ENCODE measurements at regions not wholly inside any gene's neighbourhood (a gene's known extent, or its start where the extent isn't known, plus 50 kb on each side); places are given as distances from the start of the nearest gene placed in this dataset.
A peak's percentile ranks its signal among the peaks of the same experiment; 100 is the strongest.

GRCh38 chr14:71692496-71692895 is 239.7 kb upstream of the RGS6 start:
- no peak for DNase-seq

DNA sequence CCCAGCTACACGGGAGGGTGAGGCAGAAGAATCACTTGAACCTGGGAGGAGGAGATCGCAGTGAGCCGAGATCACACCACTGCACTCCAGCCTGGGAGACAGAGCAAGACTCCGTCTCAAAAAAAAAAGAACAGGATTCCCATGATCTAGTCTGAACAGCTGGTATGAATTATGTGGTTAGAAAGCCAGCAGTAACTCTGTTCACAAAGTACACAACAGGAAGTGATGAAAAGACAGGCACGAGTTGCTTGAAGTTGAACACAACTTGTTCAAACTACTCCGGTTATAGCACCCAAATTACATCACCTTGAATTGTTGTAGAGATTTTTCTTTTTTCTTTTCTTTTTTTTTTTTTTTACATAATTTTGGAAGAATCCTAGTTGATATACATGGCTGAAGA is 238.8 kb upstream of the RGS6 start:
- no peak for DNase-seq

GRCh38 chr14:71694591-71695530 is 237.4 kb upstream of the RGS6 start:
- DNase-seq = no peak

- no peak for DNase-seq
These were observed 236.4 kb upstream of the RGS6 start for GRCh38 chr14:71695611-71696350.

DNA sequence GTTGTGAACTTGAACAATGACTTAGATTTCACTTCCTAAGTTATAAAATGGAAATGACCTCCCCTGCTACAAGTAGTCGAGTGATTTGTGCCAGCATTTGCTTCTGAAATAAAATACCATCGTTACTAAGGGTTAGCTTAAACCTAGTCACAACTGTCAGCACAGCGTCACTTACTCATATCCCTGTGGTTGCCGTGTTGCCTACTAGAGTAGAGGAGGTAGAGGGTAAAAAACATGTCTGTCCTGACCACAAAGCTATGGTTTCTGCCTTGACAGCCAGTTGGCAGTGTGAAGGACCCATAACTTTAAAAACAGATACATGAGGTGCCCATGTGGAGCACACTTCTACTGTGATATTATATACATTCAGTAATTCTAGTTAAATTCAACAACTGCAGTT is 234.2 kb upstream of the RGS6 start:
- DNase-seq = no peak

DNA sequence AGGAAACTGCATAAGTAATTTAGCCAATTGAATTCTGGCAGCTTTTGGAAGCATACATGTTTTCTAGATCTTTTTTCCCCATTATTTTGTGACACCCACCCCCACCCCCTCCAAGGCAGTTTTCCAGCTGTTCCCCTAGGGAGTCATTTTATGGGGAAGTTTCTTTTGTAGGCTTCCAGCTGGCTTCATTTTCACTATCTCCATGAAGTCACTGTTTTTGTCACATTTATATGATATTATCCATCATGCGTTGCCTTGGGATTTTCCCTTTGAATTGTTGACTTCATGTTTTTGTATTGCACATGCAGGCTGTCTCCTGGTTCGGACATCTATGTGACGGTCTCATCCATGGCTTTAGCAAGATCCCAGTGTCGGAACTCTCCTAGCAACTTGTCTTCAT is 233.6 kb upstream of the RGS6 start:
- DNase-seq = no peak

DNA sequence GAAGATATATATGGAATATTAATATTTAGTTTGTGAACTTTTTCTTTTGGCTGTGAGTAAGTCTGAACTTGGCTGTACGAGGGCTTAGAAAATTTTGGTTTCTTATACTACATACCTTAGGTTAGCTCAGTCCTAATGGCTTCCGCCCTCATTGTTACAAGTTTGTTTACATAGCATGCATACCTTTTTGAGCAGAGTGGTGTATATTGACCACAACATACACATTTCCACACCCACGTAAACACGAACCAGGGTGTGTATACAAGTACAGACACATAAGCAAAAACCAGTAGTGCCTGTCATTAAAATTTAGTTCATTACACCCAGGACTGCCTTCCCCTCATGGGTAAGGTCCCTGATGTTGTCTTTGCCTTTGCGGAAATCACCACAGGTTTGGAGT is 230.2 kb upstream of the RGS6 start:
- DNase-seq = no peak

DNA sequence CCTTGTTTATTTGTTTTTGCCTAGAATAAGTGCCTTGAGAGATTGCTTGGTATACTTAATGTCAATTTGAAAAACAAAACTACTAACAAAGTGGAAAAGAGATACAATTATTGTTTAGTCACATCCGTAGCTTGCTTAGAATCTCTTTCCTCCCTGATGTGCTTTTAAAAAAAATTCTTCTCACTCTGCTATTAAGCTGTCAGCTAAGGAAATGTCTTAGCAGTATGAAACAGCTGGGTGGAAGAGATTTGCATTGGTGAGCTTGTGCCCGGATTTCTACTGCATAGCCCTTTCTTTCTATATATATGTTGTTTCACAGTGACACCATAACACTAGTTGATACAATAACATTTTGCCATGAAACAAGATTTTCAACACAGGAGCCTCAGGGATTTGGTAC is 229.4 kb upstream of the RGS6 start:
- no peak for DNase-seq

DNA sequence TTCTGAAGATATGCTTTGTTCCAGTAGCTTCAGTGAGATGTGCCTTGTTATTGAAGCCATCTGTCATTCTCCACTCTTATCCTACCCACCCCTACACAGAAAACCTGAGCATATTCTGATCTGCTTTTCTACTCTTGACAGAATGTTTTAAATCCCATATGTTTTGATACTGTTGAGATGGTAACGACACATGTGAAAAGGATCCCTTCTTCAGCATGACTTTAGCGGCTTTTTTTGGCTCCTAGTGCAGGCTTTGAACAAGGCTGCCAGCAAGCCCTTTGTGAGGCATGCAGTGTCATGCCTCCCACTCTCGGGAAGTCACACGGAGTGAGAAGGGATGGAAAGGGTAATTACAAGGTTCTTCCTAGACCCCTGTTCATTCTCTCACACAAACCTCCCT is 228.8 kb upstream of the RGS6 start:
- no peak for DNase-seq

DNA sequence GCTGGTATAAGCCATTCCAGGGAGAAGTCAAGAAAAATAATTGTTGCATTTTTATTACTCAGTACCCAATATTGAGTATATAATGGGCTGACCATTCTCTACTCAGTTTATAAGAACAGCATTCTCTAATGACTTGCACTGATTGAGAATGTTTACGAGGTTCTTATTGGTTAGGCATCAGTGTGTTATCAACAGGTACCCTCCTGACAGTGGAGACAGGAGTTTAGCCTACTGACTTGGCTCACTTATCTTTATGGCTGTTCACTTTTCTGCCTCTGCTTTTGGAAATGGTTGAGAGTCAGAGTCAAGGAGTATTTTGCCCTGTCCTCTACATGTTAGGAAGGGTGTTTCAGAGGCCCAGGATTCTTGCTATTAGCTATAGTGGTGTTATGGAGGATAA is 228.0 kb upstream of the RGS6 start:
- no peak for DNase-seq

- DNase-seq = no peak
These were observed 226.8 kb upstream of the RGS6 start for GRCh38 chr14:71705460-71705859.

DNA sequence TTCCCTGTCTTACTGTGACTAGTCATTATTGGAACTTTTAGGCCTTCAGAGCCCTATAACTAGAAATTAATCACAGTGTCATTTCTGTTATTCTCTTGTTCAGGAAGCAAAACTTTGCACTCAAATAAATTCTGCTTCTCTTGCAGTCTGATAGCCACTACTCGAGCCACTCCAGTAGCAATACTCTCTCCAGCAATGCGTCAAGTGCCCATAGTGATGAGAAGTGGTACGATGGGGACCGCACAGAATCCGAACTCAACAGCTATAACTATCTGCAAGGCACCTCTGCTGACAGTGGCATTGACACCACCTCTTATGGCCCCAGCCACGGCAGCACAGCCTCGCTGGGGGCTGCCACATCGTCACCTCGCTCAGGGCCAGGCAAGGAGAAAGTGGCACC is 223.2 kb upstream of the RGS6 start:
- DNase-seq = no peak

DNA sequence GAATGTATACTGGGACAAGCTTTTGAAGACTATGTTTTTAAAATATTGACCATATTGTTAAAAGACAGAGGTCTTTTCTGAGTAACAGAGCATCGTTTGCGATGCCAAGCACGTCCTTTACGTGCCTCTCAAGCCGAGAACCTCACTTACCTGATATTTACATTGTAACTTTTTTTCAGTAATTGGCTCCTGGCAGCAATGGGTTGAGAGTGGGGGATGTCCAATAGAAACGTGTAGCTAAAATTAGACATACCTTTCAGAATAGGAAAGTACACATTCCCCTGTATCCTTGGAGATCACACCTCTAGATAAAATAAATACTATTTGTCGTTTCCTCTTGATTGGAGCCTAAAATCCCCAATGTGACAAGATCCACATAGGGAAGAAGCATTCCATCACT is 222.2 kb upstream of the RGS6 start:
- DNase-seq = no peak

GRCh38 chr14:71711125-71711524 is 221.1 kb upstream of the RGS6 start:
- no peak for DNase-seq

DNA sequence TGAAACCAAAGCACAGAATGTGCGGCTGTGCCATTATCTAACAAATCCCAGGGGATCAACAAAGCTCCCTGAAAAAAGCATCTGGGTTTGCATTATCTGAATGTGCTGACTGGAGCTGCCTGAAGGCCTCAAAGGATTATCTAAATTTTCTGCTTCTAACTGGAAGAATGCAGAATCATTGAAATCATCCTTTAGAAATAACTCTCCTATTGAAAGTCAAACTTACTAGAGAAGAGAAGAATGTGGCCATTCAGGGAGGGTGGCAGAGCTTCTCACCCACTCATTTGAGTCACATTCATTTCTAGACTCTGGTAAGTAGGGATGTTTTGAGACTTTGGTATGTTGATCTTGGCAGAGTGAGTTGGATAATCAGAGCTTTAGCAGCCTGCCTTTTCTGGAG is 220.6 kb upstream of the RGS6 start:
- no peak for DNase-seq

GRCh38 chr14:71712478-71712877 is 219.8 kb upstream of the RGS6 start:
- no peak for DNase-seq

GRCh38 chr14:71713016-71713415 is 219.2 kb upstream of the RGS6 start:
- DNase-seq = no peak

DNA sequence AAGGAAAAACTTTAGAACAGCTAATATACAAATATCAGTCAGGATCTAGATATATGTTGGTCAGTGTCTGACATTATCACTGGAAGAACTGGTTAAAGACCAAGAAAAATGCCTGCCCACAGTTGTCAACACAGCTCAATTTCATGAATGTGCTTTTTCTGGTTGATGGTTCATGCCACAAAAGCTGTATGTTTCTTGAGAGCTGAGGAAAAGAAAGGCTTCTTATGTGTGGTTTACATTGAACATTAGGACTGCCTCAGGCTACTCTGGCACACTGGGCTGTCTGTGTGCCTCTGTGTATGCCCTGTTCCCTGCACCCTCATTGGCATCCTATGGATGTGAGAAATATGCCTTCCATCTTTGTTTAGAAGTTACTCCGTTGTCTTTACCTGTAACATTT is 218.8 kb upstream of the RGS6 start:
- DNase-seq = no peak

DNA sequence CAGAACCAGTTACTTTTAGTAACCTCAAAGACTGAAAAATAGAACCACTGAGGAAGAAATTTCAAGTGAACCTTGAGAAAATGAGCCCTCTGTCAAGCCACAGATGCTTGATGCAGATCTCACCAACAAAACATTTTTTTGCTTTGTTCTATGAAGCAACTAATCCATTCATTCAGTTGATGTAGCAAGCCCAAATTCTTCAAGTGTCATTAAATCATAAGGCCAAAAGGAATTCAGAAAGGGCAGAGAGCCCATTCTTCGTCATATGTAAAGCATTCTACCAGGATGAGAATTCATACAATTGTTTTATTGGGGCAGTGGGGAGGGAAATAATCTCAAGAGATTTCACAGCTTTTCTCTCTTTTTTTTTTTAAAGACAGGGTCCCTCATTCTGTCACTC is 218.0 kb upstream of the RGS6 start:
- DNase-seq = no peak

DNA sequence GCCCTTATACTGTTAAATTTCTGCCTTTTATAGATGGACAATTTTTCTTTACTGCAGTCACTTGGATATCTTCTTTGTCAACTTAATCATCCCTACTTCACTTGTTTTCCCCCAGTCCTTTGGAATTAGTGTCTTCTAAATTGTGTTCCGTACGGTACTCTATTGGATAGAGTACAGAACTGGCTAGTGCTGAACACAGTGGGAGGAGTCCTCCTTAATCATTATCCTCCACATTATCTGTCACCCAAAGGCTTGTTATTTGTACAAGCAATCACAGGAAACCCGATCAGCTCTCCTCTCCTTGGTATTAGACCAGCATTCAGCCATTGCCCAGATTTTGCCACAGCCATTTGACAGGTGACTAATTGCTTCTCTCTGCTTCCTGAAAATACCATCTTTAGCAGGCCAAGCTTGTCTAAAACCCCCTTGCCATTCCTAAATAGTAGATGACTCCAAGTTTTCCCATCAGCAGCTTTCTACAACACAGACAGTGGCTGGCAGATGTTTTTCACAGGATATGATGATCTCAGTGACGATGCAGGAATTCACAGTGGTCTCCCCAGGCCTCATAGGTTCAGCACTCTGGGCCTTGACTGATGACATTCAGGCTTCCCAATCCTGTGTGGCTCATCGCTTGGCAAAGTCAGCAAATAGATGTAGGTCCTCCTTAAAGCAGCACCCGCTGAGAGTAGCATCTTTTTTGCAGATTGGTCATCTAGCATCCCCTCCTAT is 216.0 kb upstream of the RGS6 start:
- DNase-seq = no peak

DNA sequence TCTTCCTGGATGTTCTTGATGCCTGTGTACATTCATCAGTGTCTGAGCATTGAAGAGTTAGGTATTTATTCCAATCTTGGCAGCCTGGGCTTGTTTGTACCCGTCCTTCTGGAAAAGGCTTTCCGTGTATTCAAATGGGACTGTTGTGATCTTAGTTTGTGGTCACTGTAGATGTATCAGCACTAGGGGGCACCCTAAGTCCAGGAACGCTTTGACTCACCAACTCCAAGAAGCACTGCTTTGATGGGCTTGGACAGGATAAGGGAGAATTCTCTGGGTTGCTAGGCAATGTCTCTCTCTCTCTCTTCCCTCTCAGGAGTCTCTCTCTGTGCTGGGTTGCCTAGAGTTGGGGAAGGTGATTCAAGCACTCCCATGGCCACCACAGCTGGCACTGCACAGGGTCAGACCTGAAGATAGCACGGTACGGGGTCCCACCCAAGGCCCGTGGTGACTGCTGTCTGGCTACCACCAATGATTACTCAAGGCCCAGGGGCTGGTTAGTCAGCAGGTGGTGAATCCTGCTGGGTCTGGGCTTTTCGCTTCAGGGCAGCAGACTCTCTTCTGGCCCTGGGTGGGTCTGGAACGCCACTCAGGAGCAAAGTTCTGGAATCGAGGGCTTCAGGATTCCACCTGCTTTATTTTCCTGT is 211.1 kb upstream of the RGS6 start:
- DNase-seq = peak; percentile 63 to 65

DNA sequence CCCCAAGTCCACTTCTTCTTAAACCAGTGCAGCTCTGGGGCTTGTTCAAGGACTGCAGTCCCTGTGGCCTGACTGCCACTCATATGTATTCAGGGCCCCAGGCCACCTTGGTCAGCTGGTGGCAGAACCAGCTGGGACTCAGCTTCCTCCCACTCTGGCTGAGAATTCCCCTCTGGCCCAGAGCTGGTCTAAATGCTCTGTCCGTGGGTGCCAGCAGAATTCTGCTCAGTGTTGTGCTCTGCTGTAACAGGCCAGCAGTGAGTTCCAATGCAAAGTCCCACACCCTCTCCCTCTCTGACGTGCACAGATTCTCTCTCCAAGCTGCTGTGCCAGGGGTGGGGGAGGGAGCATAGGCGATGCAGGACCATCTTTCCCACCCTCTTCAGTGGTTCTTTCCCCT is 210.4 kb upstream of the RGS6 start:
- no peak for DNase-seq

DNA sequence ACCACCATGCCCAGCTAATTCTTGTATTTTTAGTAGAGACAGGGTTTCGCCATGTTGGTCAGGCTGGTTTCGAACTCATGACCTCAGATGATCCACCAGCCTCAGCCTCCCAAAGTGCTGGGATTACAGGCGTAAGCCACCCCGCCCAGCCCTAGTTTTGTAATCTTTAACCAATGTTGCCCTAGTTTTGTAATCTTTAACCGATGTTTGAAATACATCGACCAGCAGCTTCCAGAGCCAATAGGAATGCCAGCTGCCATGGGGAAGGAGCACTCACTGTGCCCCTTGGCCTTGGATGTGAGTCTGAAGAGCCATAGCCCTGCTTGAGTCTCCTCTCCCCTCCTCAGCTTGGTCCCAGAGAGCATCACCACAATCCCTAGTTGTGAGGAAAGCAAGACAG is 209.3 kb upstream of the RGS6 start:
- DNase-seq = no peak
